ENCODE measurements at regions not wholly inside any gene's neighbourhood (a gene's known extent, or its start where the extent isn't known, plus 50 kb on each side); places are given as distances from the start of the nearest gene placed in this dataset.
"Not testable (repeated sequence)": the region's sequence is repeated elsewhere in the genome, so short reads cannot be mapped to it uniquely, and the experiment has no call there.

- no peak for DNase-seq
These were observed 1410.1 kb upstream of the ADGRB3 start for GRCh38 chr6:67224989-67225388.

DNA sequence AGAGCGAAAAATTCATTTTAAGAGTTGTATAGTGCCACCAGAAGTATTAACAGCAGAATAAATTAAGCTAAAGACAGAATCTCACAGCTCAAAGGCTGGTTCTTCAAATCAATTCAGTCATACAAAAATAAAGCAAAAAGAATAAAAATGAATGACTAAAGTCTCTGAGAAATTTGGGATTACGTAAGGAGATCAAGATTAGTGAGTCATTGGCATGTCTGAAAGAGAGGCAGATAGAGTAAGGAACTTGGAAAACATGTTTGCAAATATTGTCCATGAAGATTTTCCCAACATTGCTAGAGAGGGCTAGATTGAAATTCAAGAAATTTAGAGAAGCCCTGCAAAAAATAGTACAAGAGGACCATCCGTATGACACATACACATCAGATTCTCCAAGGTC is 1413.9 kb upstream of the ADGRB3 start:
- DNase-seq, result no peak

DNA sequence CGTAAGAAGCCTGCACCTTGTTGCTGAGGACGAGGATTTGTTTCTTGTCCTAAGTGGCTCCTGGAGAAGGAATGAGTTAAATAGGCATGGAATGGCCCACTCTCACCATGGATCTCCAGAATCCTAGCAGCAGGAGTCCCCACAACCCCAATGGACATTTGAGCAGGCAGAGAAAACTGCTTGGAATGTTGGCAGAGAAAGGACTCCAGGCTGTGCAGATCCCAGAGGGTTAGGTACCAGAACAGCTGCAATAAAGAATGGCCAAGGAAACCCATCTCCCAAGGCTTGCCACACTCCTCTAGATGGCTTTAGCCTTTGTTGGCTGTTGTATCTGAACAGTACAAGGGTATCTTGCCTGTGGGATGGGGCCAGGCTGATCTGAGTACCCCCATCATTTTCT is 1415.7 kb upstream of the ADGRB3 start:
- DNase-seq, result peak; percentile 1 to 7 (median 6)

DNA sequence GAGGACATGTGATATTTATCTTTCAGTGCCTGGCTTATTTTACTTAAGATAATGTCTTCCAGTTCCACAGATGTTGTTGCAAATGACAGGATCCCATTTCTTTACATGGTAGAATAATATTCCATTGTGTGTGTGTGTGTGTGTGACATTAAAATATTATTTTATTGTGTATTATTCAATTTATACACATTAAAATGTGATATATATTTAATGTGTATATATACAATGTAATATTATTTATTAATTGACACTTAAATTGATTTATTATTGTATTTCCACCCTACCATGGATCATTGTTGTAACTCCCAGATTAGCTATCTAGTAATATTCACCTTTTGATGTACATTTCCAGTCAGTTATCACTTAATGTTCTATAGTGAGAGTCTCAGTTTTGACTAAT is 1422.5 kb upstream of the ADGRB3 start:
- no peak for DNase-seq

DNA sequence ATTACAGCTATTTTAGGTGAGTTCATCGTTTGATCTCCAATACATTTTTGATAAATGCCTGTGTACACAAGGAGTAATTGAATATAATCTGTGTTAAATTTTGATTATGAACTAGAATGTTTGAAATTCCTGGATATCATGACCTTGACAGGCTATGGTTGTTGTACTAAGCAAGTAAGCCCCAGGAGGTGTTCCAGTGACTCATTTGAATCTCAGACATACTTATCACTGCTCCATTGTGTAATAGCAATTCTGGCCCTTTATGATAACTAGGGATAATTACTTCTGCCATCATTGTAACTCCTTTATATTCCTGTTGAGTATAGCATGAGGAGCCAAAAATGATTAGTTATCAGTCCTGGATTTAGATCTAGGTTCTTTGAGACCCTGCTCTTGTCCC is 1424.6 kb upstream of the ADGRB3 start:
- no peak for DNase-seq

- DNase-seq, result no peak
These were observed 1433.5 kb upstream of the ADGRB3 start for GRCh38 chr6:67201563-67201962.

GRCh38 chr6:67200626-67201403 is 1434.3 kb upstream of the ADGRB3 start:
- no peak for DNase-seq

DNA sequence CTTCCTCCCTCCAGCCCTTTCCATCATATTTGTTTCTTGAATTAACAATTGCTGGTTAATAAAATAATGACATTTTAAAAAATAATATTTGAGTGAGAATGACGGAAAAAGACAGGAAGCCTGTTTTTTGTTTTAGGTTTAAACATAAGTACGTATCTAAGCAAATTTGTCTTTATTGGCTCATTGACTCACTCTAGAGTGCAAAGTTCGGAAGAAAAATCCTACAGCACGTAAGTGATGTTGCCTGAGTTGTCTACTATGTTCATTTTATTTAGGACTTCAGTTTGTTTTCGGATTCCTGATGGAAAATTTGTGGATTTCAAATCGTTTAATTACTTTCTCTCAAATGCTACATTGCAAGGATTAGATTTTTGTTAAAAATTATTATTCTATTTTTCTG is 1435.7 kb upstream of the ADGRB3 start:
- no peak for DNase-seq

DNA sequence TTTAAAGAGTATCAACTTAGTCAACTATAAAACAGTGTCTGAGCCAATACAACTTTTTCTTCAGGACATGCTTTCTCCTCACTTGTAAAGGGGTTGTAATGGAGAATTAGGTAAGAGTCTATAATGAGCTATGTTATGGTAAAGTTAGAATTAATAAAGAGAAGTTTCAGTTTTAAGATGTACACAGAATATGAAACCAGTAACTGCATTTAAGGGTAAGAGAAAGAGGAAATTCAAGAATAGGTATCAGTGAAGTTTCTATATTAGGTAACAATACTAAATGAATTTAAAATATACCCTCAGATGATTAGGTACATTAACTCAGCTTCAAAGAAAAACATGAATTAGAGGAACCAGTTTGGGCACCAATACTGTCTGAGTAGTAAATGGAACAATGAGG is 1444.3 kb upstream of the ADGRB3 start:
- DNase-seq, result no peak

DNA sequence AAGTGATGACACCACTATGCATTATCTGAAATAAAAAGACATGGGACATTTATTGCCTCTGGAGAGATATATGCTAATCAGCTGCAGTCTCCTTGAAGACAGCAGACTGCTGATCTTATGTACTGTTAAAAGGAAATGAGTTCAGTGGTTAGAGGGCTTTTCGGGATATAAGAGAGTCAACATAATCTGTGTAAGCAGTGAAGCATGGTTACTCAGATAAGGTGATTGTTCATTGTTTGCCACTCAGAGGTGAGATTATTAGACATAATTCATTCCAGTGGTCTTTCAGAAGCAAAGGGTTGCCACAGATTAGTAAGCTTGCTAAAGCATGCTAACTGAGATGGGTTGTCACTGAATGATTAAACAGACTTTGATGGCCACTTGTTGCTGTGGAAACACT is 1450.7 kb upstream of the ADGRB3 start:
- DNase-seq, result no peak

DNA sequence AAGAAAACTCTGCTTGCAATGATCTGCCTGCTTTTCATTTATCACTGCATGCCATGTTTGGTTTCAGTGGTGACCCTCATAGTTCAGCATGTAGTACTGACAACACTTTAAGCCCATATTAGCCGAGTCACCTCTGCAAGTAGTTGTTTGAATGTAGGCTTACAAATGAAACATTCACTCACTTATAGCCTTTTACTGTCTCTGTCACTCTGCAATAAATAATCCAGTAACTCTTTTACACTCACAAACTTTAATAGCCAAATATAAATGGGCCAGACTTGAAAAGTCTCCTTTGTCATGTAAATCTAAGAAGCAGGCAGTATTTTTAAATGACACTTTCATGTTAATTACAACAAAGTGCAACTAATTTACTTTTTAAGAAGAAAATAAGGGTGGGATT is 1460.0 kb upstream of the ADGRB3 start:
- DNase-seq, result no peak

DNA sequence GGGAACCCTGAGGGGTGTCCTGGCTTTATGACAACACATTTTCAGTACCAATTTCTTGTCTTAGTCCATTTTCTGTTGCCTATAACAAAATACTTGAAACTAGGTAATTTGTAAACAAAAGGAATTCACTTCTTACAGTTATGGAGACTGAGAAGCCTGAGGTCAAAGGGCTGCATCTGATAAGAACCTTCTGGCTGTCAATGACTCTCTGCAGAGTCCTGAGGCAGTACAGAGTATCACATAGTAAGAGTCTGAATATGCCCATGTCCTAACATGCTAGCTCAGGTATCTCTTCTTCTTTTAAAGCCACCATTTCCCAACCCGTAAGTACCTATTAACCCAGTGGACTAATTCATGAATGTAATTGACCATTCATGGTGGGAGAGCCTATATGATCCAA is 1458.6 kb upstream of the EYS start:
- DNase-seq, result no peak

DNA sequence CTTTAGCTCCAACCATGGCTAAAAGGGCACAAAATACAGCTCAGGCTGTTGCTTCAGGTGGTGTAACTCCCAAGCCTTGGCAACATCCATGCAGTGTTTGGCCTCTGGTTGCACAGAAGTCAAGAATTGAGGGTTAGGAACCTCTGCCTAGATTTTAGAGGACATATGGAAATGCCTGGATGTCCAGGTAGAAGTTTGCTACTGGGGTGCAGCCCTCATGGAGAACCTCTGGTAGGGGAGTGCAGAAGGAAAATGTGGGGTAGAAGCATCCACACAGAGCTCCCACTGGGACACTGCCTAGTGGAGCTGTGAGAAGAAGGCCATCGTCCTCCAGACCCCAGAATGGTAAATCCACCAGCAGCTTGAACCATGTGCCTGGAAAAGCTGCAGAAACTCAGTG is 1453.8 kb upstream of the EYS start:
- DNase-seq, result no peak

DNA sequence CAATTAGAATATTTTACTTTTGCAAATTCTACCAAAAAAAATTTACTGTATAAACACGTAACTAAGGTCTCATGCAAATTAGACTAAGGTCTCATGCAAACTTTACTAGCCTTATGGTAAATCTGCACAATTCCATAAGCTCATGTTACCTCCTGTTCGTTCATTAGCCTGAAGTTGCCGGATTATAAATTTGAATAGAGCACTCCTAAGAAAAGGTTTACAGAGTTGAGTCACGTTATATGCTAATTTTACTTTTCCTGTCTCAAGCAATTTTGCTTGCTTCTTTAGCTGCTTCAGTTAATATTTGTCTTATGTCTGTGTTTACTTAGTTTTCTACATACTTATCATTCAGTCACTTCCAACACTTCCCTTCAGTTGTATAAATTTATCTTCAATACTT is 1434.0 kb upstream of the EYS start:
- no peak for DNase-seq

DNA sequence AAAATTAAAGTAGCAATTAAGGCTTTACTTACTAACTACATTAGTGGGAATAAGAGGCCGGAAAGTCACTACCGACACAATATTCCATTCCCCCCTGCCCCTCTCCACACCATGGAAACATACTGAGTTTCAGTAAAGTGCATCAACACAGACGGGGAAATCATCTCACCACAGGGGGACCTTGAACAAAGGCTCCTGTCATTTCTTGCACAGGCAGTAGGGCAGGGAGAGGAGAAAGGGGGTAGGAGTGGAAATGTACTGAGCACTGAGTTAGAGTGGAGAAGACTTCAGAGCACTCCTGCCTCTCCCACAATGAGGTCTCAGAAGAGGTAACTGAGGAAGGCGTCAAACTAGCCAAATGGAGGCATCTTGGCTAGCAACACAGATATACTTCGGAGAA is 1426.9 kb upstream of the EYS start:
- no peak for DNase-seq

DNA sequence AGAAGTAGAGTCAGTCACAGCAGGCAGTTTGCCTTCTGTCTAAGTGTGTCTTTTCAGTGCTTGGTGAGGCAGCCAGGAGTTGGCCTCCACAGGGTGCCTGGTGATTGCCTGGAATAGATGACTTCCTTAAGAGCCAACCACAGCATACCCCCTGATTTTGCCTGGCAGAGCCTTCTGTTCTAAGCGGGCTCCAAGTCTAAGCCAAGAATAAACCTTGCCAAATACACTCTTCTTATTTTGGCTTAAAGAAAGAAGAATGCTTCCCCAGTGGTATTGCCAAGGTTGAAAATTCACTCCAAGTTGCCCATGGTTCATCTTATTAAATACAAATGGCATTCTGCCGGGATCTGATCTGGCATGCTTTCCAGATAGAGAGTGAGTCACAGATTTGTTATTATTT is 1424.8 kb upstream of the EYS start:
- no peak for DNase-seq

DNA sequence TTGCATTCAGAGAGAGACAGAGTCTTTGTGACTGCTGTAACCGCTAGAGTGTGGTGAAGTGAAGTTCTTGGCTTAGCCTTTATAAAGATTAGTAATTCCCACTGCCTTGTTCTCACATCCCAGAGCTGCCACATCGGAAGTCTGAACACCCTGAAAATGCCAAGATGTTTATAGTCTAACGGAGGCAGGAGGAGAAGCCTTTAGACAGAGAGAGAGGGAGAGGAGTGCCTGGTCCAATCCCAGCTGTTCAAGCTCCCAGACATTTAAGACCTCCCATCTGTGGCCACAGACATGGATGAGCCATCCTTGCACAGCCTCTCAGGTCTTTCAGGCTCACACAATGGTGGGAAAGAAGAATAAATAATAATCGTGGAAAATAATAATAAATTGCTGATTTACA is 1422.8 kb upstream of the EYS start:
- DNase-seq, result no peak

- no peak for DNase-seq
These were observed 1420.0 kb upstream of the EYS start for GRCh38 chr6:67127041-67127440.

DNA sequence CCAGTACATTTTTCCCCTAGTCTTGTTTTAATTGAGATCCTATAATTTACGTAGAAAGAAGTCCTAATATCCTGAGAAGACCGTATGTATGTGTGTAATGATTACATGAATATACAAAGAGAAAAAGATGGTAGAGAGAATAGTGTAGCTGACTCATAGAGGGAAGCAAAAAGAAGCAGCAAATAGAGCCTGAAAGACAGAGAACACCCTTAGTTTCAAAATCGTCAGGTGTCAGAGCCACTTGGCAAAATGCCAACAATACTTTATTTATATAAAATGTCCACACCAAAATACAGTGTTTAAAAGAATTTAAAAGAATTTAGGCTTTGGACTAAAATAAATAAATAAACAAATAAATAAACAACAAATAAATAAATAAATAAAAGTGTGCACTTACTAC is 1414.1 kb upstream of the EYS start:
- DNase-seq, result no peak

DNA sequence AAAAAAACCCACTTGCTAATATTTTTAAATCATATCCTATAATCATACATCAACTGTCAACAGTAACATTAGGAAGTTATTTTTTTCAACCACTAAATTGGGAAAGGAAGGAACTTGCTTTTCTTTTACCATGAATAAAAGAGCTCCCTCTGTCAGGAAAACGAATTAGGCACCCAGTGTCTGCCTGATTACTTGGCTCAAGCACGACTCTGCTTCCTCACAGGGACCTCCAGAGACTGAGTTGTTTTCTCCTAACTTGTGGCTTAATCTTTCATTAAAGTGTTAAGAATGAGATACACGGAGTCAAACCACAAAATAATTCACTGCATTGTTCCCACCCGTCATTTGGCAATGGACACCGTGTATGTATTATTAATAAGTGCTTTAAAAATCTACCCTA is 1405.1 kb upstream of the EYS start:
- DNase-seq, result no peak

DNA sequence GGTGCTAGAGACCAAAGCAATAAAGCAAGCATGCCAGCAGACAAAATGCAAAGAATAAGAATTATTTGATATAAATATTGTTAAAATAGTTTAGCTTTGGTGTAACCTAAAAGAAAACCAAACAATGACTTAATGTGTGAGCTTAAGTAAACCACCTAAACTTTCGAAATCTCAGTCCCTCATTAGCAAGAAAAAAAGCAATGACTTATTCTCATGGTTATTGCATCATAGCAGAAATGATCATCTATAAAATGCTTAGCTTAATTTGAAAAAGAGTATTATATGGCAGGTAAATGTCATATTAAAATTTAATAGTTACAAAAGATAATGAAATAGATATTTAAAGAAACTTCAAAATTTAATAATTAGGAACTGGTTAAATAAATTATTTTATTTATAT is 1395.7 kb upstream of the EYS start:
- DNase-seq, result no peak

GRCh38 chr6:67095618-67096226 is 1388.7 kb upstream of the EYS start:
- DNase-seq, result not testable (repeated sequence)

- DNase-seq, result no peak
These were observed 1387.5 kb upstream of the EYS start for GRCh38 chr6:67094431-67094946.

GRCh38 chr6:67073938-67074337 is 1366.9 kb upstream of the EYS start:
- no peak for DNase-seq
